ENCODE measurements at regions not wholly inside any gene's neighbourhood (a gene's known extent, or its start where the extent isn't known, plus 50 kb on each side); places are given as distances from the start of the nearest gene placed in this dataset.
A peak's percentile ranks its signal among the peaks of the same experiment; 100 is the strongest.

GRCh38 chr3:144317961-144318360, 346.3 kb downstream of the DIPK2A start:
- TF ChIP-seq, protein P1, sequence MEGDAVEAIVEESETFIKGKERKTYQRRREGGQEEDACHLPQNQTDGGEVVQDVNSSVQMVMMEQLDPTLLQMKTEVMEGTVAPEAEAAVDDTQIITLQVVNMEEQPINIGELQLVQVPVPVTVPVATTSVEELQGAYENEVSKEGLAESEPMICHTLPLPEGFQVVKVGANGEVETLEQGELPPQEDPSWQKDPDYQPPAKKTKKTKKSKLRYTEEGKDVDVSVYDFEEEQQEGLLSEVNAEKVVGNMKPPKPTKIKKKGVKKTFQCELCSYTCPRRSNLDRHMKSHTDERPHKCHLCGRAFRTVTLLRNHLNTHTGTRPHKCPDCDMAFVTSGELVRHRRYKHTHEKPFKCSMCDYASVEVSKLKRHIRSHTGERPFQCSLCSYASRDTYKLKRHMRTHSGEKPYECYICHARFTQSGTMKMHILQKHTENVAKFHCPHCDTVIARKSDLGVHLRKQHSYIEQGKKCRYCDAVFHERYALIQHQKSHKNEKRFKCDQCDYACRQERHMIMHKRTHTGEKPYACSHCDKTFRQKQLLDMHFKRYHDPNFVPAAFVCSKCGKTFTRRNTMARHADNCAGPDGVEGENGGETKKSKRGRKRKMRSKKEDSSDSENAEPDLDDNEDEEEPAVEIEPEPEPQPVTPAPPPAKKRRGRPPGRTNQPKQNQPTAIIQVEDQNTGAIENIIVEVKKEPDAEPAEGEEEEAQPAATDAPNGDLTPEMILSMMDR (IDR thresholded peaks at IDR 0.05; ENCODE audit: partially characterized antibody, unreplicated experiment), result no peak
- Mint-ChIP-seq H3K9me3 (ENCODE audit: unreplicated experiment) (no peaks in the 10 kb centered on the region), H3K36me3 (ENCODE audit: unreplicated experiment) (no peaks in the 10 kb centered on the region), H3K4me3 (ENCODE audit: unreplicated experiment) (no peak overlapping the region), H3K27ac (ENCODE audit: unreplicated experiment) (no peak overlapping the region), H3K27me3 (ENCODE audit: unreplicated experiment) (no peaks in the 10 kb centered on the region), H3K4me1 (ENCODE audit: low read depth, unreplicated experiment) (peaks cover 8% of the 10 kb centered on the region)
- no peak for DNase-seq

DNA sequence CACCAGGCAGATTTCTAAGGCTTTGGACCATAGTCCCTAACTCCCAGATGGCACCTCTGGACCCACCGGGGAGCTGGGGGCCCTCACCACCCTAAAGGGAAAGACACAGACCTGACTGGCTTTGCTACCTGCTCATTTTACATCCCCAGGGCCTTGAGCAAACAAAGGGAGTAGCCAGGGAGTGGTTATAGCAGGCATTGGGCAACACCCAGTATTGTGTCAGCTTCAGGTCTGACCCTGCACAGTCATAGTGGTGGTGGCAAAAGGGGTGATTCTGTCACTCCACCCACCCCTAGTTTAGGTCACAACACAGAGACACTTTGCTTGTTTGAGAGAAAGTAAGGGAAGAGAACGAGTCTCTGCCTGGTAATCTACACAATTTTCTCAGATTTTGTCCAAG, 352.5 kb downstream of the DIPK2A start:
- no peaks in the 10 kb centered on the region for H3K4me1 Mint-ChIP-seq (ENCODE audit: low read depth, unreplicated experiment)
- no peaks in the 10 kb centered on the region for H3K9me3 Mint-ChIP-seq (ENCODE audit: unreplicated experiment)
- DNase-seq, result no peak
- no peak overlapping the region for H3K27ac Mint-ChIP-seq (ENCODE audit: unreplicated experiment)
- peaks cover 8% of the 10 kb centered on the region for H3K36me3 Mint-ChIP-seq (ENCODE audit: unreplicated experiment)
- TF ChIP-seq, protein P1 (IDR thresholded peaks at IDR 0.05; ENCODE audit: partially characterized antibody, unreplicated experiment), result no peak
- no peaks in the 10 kb centered on the region for H3K27me3 Mint-ChIP-seq (ENCODE audit: unreplicated experiment)
- no peak overlapping the region for H3K4me3 Mint-ChIP-seq (ENCODE audit: unreplicated experiment)

DNA sequence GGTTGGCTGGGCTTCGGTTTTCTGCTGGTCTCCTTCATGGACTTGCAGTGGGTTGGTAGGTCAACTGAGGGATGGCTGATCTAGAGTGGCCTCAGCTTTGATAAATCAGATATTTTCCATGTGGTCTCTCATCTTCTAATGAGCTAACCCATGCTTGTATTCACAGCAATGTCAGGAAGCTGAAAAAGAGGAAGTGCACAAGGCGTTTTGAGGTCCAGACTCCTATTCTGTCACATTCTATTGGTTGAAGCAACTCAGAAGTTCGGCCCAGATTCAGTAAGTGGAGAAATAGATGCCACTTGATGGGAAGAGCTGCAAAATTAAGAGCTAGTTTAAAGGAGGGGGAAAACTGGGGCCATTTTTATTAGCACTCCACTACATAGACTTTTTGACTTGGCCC, 361.2 kb downstream of the DIPK2A start:
- H3K27me3 Mint-ChIP-seq (ENCODE audit: unreplicated experiment), result no peaks in the 10 kb centered on the region
- H3K9me3 Mint-ChIP-seq (ENCODE audit: unreplicated experiment), result no peaks in the 10 kb centered on the region
- TF ChIP-seq, protein P1 (IDR thresholded peaks at IDR 0.05; ENCODE audit: partially characterized antibody, unreplicated experiment), result no peak
- H3K36me3 Mint-ChIP-seq (ENCODE audit: unreplicated experiment), result no peaks in the 10 kb centered on the region
- H3K27ac Mint-ChIP-seq (ENCODE audit: unreplicated experiment), result no peak overlapping the region
- no peaks in the 10 kb centered on the region for H3K4me1 Mint-ChIP-seq (ENCODE audit: low read depth, unreplicated experiment)
- no peak overlapping the region for H3K4me3 Mint-ChIP-seq (ENCODE audit: unreplicated experiment)
- no peak for DNase-seq

DNA sequence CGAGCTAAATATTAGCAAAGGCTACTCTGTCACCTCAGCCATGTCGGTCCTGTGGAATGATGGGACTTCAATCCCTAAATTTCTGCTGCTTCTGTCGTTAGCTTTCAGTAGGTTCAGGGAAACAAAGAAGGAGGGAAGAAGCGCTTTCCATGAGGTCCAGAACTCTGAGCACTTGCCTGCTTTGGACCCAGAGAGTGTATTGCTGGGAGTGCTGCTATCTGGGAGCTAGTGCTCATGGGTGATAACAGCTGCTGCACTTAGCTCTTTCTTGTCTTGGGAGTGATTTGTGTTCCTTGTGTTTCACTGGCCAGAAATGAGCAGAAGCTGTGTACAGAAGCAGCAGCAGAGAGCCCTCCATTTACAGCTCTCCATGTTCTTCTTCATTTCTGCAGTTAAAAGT, 369.8 kb downstream of the DIPK2A start:
- TF ChIP-seq, protein P1 (IDR thresholded peaks at IDR 0.05; ENCODE audit: partially characterized antibody, unreplicated experiment), result no peak
- Mint-ChIP-seq H3K36me3 (ENCODE audit: unreplicated experiment) (no peaks in the 10 kb centered on the region), H3K27ac (ENCODE audit: unreplicated experiment) (peak overlapping the region; percentile 62), H3K4me1 (ENCODE audit: low read depth, unreplicated experiment) (peaks cover 14% of the 10 kb centered on the region), H3K4me3 (ENCODE audit: unreplicated experiment) (no peak overlapping the region), H3K9me3 (ENCODE audit: unreplicated experiment) (no peaks in the 10 kb centered on the region), H3K27me3 (ENCODE audit: unreplicated experiment) (no peaks in the 10 kb centered on the region)
- DNase-seq, result no peak

GRCh38 chr3:144343343-144343742, 371.7 kb downstream of the DIPK2A start:
- H3K9me3 Mint-ChIP-seq (ENCODE audit: unreplicated experiment), result no peaks in the 10 kb centered on the region
- TF ChIP-seq, protein P1 (IDR thresholded peaks at IDR 0.05; ENCODE audit: partially characterized antibody, unreplicated experiment), result no peak
- H3K4me1 Mint-ChIP-seq (ENCODE audit: low read depth, unreplicated experiment), result peaks cover 13% of the 10 kb centered on the region
- no peak overlapping the region for H3K27ac Mint-ChIP-seq (ENCODE audit: unreplicated experiment)
- no peaks in the 10 kb centered on the region for H3K36me3 Mint-ChIP-seq (ENCODE audit: unreplicated experiment)
- H3K4me3 Mint-ChIP-seq (ENCODE audit: unreplicated experiment), result no peak overlapping the region
- H3K27me3 Mint-ChIP-seq (ENCODE audit: unreplicated experiment), result no peaks in the 10 kb centered on the region
- DNase-seq, result no peak

Data from glutamatergic neuron (in vitro differentiated cells).